ENCODE measurements at regions not wholly inside any gene's neighbourhood (a gene's known extent, or its start where the extent isn't known, plus 50 kb on each side); places are given as distances from the start of the nearest gene placed in this dataset.

DNA sequence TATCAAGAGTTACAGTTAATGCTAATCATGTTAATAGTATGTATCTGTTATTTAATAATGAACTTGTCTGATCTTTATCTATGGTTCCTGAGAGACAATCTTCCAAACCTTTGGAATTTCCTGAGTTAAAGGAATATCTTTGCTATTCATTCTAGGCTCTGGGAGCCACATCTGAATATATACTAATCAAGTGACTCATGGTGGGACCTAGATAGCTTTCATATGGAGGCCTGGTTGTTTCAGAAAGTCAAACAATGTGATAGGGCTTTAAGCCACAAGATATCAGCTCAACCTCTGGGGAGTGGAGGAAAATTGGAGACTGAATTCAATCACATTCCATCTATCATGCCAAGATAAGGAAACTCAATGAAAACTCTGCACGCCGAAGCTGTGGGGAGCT lies 746.4 kb downstream of the TNS3 start:
- H3K4me1 Mint-ChIP-seq (ENCODE audit: low read depth), result no peaks in the 10 kb centered on the region
- peaks cover 14% of the 10 kb centered on the region for H3K9me3 Mint-ChIP-seq
- H3K36me3 Mint-ChIP-seq (ENCODE audit: low read depth), result no peaks in the 10 kb centered on the region
- intact Hi-C loops (cut with micrococcal nuclease), result no loop called here
- no peak overlapping the region for H3K4me3 Mint-ChIP-seq (ENCODE audit: low read depth)
- no peak overlapping the region for H3K27ac Mint-ChIP-seq
- DNase-seq (ENCODE audit: low spot score), result no peak
- no peaks in the 10 kb centered on the region for H3K27me3 Mint-ChIP-seq (ENCODE audit: low read depth)

DNA sequence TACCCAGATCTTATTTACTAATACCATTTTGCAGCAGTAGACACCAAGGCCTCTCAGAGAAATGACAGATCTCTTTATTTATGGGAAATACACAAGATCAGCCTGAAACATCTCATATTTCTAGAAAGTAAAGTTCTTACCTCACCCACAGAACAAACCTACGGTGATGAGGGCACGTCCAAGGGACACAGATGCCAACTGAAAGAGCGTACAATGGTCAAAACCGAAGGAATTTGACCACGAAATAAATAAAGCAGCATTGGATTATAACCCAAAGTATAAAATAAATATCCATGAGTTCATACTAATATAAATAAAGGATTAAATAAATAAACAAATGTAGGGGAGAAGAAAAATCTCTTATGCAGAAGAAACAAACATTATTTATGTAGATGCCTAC lies 747.0 kb downstream of the TNS3 start:
- H3K27ac Mint-ChIP-seq, result no peak overlapping the region
- H3K36me3 Mint-ChIP-seq (ENCODE audit: low read depth), result no peaks in the 10 kb centered on the region
- H3K27me3 Mint-ChIP-seq (ENCODE audit: low read depth), result no peaks in the 10 kb centered on the region
- H3K4me3 Mint-ChIP-seq (ENCODE audit: low read depth), result no peak overlapping the region
- no peak for DNase-seq (ENCODE audit: low spot score)
- intact Hi-C loops (cut with micrococcal nuclease), result no loop called here
- no peaks in the 10 kb centered on the region for H3K4me1 Mint-ChIP-seq (ENCODE audit: low read depth)
- H3K9me3 Mint-ChIP-seq, result peaks cover 20% of the 10 kb centered on the region

DNA sequence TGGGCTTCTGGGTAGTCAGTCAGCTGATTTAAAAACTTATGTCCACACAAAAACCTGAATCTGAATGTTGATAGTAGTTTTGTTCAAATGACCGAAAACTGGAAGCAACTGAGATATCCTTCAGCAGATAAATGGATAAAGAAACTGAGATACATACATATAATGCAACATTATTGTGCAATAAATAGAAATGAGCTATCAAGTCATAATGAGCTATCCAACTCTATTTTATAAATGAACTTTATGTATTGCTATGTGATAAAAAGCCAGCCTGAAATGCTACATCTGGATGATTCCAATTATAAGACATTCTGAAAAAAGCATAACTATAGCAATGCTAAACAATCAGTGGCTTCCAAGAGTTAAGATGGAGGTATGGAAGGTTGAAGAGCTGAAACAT lies 748.7 kb downstream of the TNS3 start:
- H3K9me3 Mint-ChIP-seq, result peaks cover 17% of the 10 kb centered on the region
- intact Hi-C loops (cut with micrococcal nuclease), result no loop called here

GRCh38 chr7:46832136-46832535 lies 749.8 kb downstream of the TNS3 start:
- Mint-ChIP-seq H3K4me1 (ENCODE audit: low read depth) (no peaks in the 10 kb centered on the region), H3K4me3 (ENCODE audit: low read depth) (no peak overlapping the region), H3K36me3 (ENCODE audit: low read depth) (no peaks in the 10 kb centered on the region), H3K27ac (no peak overlapping the region), H3K9me3 (peaks cover 17% of the 10 kb centered on the region), H3K27me3 (ENCODE audit: low read depth) (no peaks in the 10 kb centered on the region)
- no peak for DNase-seq (ENCODE audit: low spot score)
- intact Hi-C loops (cut with micrococcal nuclease), result no loop called here

More for the DNA sequence above, 748.7 kb downstream of the TNS3 start:
- Mint-ChIP-seq H3K36me3 (ENCODE audit: low read depth) (no peaks in the 10 kb centered on the region), H3K27ac (no peak overlapping the region), H3K4me3 (ENCODE audit: low read depth) (no peak overlapping the region), H3K27me3 (ENCODE audit: low read depth) (no peaks in the 10 kb centered on the region), H3K4me1 (ENCODE audit: low read depth) (no peaks in the 10 kb centered on the region)
- no peak for DNase-seq (ENCODE audit: low spot score)

GRCh38 chr7:46819819-46820218 lies 762.1 kb downstream of the TNS3 start:
- H3K27ac Mint-ChIP-seq, result no peak overlapping the region
- no peaks in the 10 kb centered on the region for H3K4me1 Mint-ChIP-seq (ENCODE audit: low read depth)
- peaks cover 22% of the 10 kb centered on the region for H3K9me3 Mint-ChIP-seq
- intact Hi-C loops (cut with micrococcal nuclease), result no loop called here
- no peaks in the 10 kb centered on the region for H3K27me3 Mint-ChIP-seq (ENCODE audit: low read depth)
- no peaks in the 10 kb centered on the region for H3K36me3 Mint-ChIP-seq (ENCODE audit: low read depth)
- no peak overlapping the region for H3K4me3 Mint-ChIP-seq (ENCODE audit: low read depth)
- DNase-seq (ENCODE audit: low spot score), result no peak

DNA sequence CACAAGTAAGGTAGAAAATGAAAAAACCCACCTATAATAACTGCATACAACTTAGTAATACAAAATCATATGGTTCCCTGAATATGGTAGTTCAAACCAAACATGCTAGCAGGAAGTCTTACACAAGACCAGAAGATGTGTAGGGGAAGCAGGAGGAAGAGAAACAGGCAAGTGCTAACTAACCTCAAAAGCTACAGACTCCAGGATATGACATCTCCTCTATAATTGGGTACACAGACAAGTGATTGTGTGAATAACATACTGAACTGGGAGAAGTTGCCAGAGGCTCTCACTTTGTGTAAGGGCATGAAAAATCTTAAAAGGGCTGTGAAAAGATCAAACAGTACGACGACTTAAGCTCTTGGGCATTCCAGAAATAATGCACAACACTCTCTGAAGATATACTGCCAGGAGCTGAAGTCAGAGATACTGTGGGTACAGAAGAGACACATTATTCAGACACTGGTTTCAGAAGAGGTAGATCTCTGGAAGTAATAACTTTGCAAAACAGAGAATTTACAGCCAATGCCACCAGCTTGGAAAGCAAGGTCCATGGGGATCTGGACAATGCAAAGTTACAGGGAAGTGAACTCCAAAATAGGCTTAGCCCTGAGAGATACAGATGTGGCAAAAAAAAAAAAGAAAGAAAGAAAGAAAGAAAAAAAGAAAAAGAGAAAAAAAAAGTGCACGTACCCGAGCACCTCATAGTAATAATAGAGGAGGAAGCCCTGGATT lies 767.2 kb downstream of the TNS3 start:
- intact Hi-C loops (cut with micrococcal nuclease), result no loop called here
- Mint-ChIP-seq H3K27ac (no peak overlapping the region), H3K36me3 (ENCODE audit: low read depth) (no peaks in the 10 kb centered on the region), H3K9me3 (peaks cover 37% of the 10 kb centered on the region), H3K4me1 (ENCODE audit: low read depth) (no peaks in the 10 kb centered on the region), H3K27me3 (ENCODE audit: low read depth) (no peaks in the 10 kb centered on the region), H3K4me3 (ENCODE audit: low read depth) (no peak overlapping the region)
- DNase-seq (ENCODE audit: low spot score), result no peak

DNA sequence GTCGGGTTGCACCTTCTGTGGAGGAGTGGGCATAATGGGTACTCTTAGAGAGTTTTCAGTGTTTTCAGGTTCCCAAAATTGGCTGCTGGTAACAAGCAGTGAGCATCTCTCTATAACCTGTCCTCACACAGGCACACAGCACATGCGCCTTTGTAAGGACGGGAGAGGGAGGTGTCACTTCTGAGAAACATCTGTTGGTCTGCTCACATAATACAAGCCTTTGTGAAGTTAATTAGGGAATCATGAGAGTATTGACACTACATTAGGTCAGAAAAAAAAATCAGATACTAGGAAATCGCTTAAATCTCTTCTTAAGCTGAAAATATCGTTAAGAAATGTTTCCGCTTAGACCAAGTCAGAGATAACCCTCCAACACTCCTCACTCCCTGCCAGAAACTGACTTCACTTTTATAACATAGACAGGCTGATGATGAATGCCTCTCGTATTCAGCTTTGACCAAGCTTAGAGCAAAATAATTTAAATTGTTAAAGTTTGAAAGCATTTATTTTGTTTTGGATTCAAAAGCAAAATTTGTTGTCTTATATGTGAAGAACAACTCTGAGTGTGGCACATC lies 769.7 kb downstream of the TNS3 start:
- H3K4me1 Mint-ChIP-seq (ENCODE audit: low read depth), result no peaks in the 10 kb centered on the region
- H3K27ac Mint-ChIP-seq, result no peak overlapping the region
- no peak overlapping the region for H3K4me3 Mint-ChIP-seq (ENCODE audit: low read depth)
- intact Hi-C loops (cut with micrococcal nuclease), result no loop called here
- no peak for DNase-seq (ENCODE audit: low spot score)
- H3K27me3 Mint-ChIP-seq (ENCODE audit: low read depth), result no peaks in the 10 kb centered on the region
- peaks cover 30% of the 10 kb centered on the region for H3K9me3 Mint-ChIP-seq
- H3K36me3 Mint-ChIP-seq (ENCODE audit: low read depth), result no peaks in the 10 kb centered on the region

GRCh38 chr7:46811529-46811928 lies 770.4 kb downstream of the TNS3 start:
- no peak overlapping the region for H3K27ac Mint-ChIP-seq
- H3K27me3 Mint-ChIP-seq (ENCODE audit: low read depth), result no peaks in the 10 kb centered on the region
- intact Hi-C loops (cut with micrococcal nuclease), result no loop called here
- H3K36me3 Mint-ChIP-seq (ENCODE audit: low read depth), result no peaks in the 10 kb centered on the region
- no peaks in the 10 kb centered on the region for H3K4me1 Mint-ChIP-seq (ENCODE audit: low read depth)
- H3K4me3 Mint-ChIP-seq (ENCODE audit: low read depth), result no peak overlapping the region
- peaks cover 30% of the 10 kb centered on the region for H3K9me3 Mint-ChIP-seq
- no peak for DNase-seq (ENCODE audit: low spot score)

- H3K27me3 Mint-ChIP-seq (ENCODE audit: low read depth), result no peaks in the 10 kb centered on the region
- no peak for DNase-seq (ENCODE audit: low spot score)
- intact Hi-C loops (cut with micrococcal nuclease), result no loop called here
- H3K27ac Mint-ChIP-seq, result no peak overlapping the region
- no peaks in the 10 kb centered on the region for H3K36me3 Mint-ChIP-seq (ENCODE audit: low read depth)
- H3K4me1 Mint-ChIP-seq (ENCODE audit: low read depth), result no peaks in the 10 kb centered on the region
- no peak overlapping the region for H3K4me3 Mint-ChIP-seq (ENCODE audit: low read depth)
- peaks cover 30% of the 10 kb centered on the region for H3K9me3 Mint-ChIP-seq
These were observed 770.9 kb downstream of the TNS3 start for GRCh38 chr7:46810986-46811385.

DNA sequence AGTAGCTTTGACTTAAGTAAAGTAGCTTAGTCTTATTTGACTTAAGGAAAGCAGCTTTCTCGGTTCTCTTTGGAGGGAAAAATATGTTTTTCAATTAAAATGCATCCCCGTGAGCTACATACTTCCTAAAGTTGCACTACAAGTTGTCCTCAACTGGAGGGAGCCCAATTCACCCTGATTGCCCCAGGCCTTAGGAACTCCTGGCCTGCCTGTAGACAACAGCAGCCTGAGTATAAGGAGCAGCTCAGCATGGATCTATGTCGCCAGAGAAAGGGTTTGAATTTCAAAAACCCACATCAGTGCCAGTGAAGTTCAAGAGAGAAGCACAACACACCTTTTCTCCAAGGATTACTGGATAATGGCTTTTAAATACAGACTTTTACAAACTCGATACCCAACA lies 772.0 kb downstream of the TNS3 start:
- H3K4me3 Mint-ChIP-seq (ENCODE audit: low read depth), result no peak overlapping the region
- intact Hi-C loops (cut with micrococcal nuclease), result no loop called here
- no peak for DNase-seq (ENCODE audit: low spot score)

GRCh38 chr7:46806856-46807255 lies 775.1 kb downstream of the TNS3 start:
- Mint-ChIP-seq H3K36me3 (ENCODE audit: low read depth) (no peaks in the 10 kb centered on the region), H3K4me1 (ENCODE audit: low read depth) (no peaks in the 10 kb centered on the region), H3K9me3 (peaks cover 36% of the 10 kb centered on the region), H3K27ac (no peak overlapping the region), H3K27me3 (ENCODE audit: low read depth) (no peaks in the 10 kb centered on the region), H3K4me3 (ENCODE audit: low read depth) (no peak overlapping the region)
- intact Hi-C loops (cut with micrococcal nuclease), result no loop called here
- DNase-seq (ENCODE audit: low spot score), result no peak

More for the DNA sequence above, 772.0 kb downstream of the TNS3 start:
- no peak overlapping the region for H3K27ac Mint-ChIP-seq
- no peaks in the 10 kb centered on the region for H3K36me3 Mint-ChIP-seq (ENCODE audit: low read depth)
- H3K9me3 Mint-ChIP-seq, result peaks cover 31% of the 10 kb centered on the region
- H3K4me1 Mint-ChIP-seq (ENCODE audit: low read depth), result no peaks in the 10 kb centered on the region
- H3K27me3 Mint-ChIP-seq (ENCODE audit: low read depth), result no peaks in the 10 kb centered on the region

- H3K4me3 Mint-ChIP-seq (ENCODE audit: low read depth), result no peak overlapping the region
These were observed 779.4 kb downstream of the TNS3 start for GRCh38 chr7:46802479-46802878.

GRCh38 chr7:46791188-46791587 lies 790.7 kb downstream of the TNS3 start:
- intact Hi-C loops (cut with micrococcal nuclease), result no loop called here
- no peak overlapping the region for H3K27ac Mint-ChIP-seq
- no peak for DNase-seq (ENCODE audit: low spot score)
- no peaks in the 10 kb centered on the region for H3K9me3 Mint-ChIP-seq
- H3K27me3 Mint-ChIP-seq (ENCODE audit: low read depth), result no peaks in the 10 kb centered on the region
- H3K4me3 Mint-ChIP-seq (ENCODE audit: low read depth), result no peak overlapping the region
- no peaks in the 10 kb centered on the region for H3K4me1 Mint-ChIP-seq (ENCODE audit: low read depth)
- H3K36me3 Mint-ChIP-seq (ENCODE audit: low read depth), result no peaks in the 10 kb centered on the region

More at GRCh38 chr7:46802479-46802878, 779.4 kb downstream of the TNS3 start:
- no peak for DNase-seq (ENCODE audit: low spot score)
- Mint-ChIP-seq H3K4me1 (ENCODE audit: low read depth) (no peaks in the 10 kb centered on the region), H3K36me3 (ENCODE audit: low read depth) (no peaks in the 10 kb centered on the region), H3K27ac (no peak overlapping the region), H3K9me3 (peaks cover 32% of the 10 kb centered on the region), H3K27me3 (ENCODE audit: low read depth) (no peaks in the 10 kb centered on the region)
- intact Hi-C loops (cut with micrococcal nuclease), result no loop called here
